Gastroesophageal sphincter (tissue), 3 donors: ENCODE measurements at regions not wholly inside any gene's neighbourhood (a gene's known extent, or its start where the extent isn't known, plus 50 kb on each side); places are given as distances from the start of the nearest gene placed in this dataset.

Source experiments
- POLR2AphosphoS5 ChIP-seq: sonication (generic); formaldehyde crosslinking; IDR thresholded peaks from one replicate; pipeline ENCODE4 v1.6.1; 2017; ENCODE audit warnings: antibody characterized with exemption
- TF ChIP-seq, protein P1 (sequence below), 4 experiments: fragments of 200-600 bp in 2 of 4; fragments of 450-650 bp in 2 of 4; sonication (generic) in 1 of 4; IDR thresholded peaks; one replicate each; pipeline ENCODE4 v1.5.1; 2017 to 2019; ENCODE audit warnings: antibody characterized with exemption in 4 of 4, mild to moderate bottlenecking in 2 of 4, moderate library complexity in 2 of 4

GRCh38 chr1:73411479-73411878 lies 786.5 kb downstream of the LRRIQ3 start:
- TF ChIP-seq, protein P1, sequence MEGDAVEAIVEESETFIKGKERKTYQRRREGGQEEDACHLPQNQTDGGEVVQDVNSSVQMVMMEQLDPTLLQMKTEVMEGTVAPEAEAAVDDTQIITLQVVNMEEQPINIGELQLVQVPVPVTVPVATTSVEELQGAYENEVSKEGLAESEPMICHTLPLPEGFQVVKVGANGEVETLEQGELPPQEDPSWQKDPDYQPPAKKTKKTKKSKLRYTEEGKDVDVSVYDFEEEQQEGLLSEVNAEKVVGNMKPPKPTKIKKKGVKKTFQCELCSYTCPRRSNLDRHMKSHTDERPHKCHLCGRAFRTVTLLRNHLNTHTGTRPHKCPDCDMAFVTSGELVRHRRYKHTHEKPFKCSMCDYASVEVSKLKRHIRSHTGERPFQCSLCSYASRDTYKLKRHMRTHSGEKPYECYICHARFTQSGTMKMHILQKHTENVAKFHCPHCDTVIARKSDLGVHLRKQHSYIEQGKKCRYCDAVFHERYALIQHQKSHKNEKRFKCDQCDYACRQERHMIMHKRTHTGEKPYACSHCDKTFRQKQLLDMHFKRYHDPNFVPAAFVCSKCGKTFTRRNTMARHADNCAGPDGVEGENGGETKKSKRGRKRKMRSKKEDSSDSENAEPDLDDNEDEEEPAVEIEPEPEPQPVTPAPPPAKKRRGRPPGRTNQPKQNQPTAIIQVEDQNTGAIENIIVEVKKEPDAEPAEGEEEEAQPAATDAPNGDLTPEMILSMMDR (IDR thresholded peaks at IDR 0.05), result no peak
- no peak for TF ChIP-seq POLR2AphosphoS5
